H1 (cell line): ENCODE measurements at regions not wholly inside any gene's neighbourhood (a gene's known extent, or its start where the extent isn't known, plus 50 kb on each side); places are given as distances from the start of the nearest gene placed in this dataset.
"Not testable (repeated sequence)": the region's sequence is repeated elsewhere in the genome, so short reads cannot be mapped to it uniquely, and the experiment has no call there.

Source experiments
- CTCF ChIA-PET: fragments of 300-600 bp; sonication (Branson Sonifier 250); formaldehyde crosslinking; loops from one replicate; lab custom pipeline; 2021; ENCODE audit not compliant: partially characterized antibody; lab: Charles Lee
- POLR2A ChIA-PET: fragments of 300-600 bp; sonication (Branson Sonifier 250); formaldehyde crosslinking; loops from one replicate; lab custom pipeline; 2021; ENCODE audit warnings: inconsistent platforms; ENCODE audit not compliant: partially characterized antibody; lab: Charles Lee
- DNase-seq, 2 experiments: peaks; one replicate each; pipeline versions ENCODE4 v3.0.0 to v3.0.0-alpha.2; 2010 to 2022; ENCODE audit warnings: low spot score in 2 of 2, low read depth in 1 of 2, mixed read lengths in 1 of 2
- FAIRE-seq: peaks from 2 replicates; lab custom pipeline; 2011; peaks lifted over from hg19 to GRCh38; lab: Jason Lieb, UNC
- H2AFZ ChIP-seq: 2 replicates; pipeline ENCODE4 v1.8.1; 2012; ENCODE audit warnings: low read length, inconsistent platforms
- H2AK5ac ChIP-seq: 2 replicates; pipeline ENCODE4 v1.6.1; 2013; ENCODE audit warnings: low read depth, low read length
- H2BK120ac ChIP-seq: replicated peaks from 2 replicates; pipeline ENCODE3; 2013; ENCODE audit warnings: low read depth, low read length, inconsistent platforms
- H2BK12ac ChIP-seq: 2 replicates; pipeline ENCODE4 v1.6.1; 2013; ENCODE audit warnings: low read depth, low read length
- H2BK15ac ChIP-seq: 2 replicates; pipeline ENCODE4 v1.6.1; 2013; ENCODE audit warnings: low read length
- H2BK20ac ChIP-seq: 2 replicates; pipeline ENCODE4 v1.6.1; 2013; ENCODE audit warnings: low read length
- H2BK5ac ChIP-seq: 2 replicates; pipeline ENCODE4 v1.6.1; 2013; ENCODE audit warnings: low read depth, low read length
- H3K14ac ChIP-seq: 2 replicates; pipeline ENCODE4 v1.6.1; 2013; ENCODE audit warnings: inconsistent platforms; ENCODE audit not compliant: insufficient read length
- H3K18ac ChIP-seq: 2 replicates; pipeline ENCODE4 v1.6.1; 2013; ENCODE audit warnings: low read length; ENCODE audit errors: extremely low read depth
- H3K23ac ChIP-seq: 2 replicates; pipeline ENCODE4 v1.6.1; 2013; ENCODE audit warnings: inconsistent platforms; ENCODE audit not compliant: insufficient read length
- H3K23me2 ChIP-seq: 2 replicates; pipeline ENCODE4 v1.6.1; 2013; ENCODE audit warnings: low read depth, low read length
- H3K27ac ChIP-seq: 2 replicates; pipeline ENCODE4 v1.6.1; 2011; ENCODE audit warnings: low read depth, low read length, inconsistent platforms
- H3K27me3 ChIP-seq, 4 experiments: replicated peaks in 1 of 4; 1 replicate in 1 of 4; 2 replicates in 3 of 4; pipeline versions ENCODE4 v1.6.1 to v1.8.1; 2011 to 2013; ENCODE audit warnings: low read length in 3 of 4, mild to moderate bottlenecking in 3 of 4, inconsistent platforms in 2 of 4, mixed read lengths in 2 of 4, moderate library complexity in 1 of 4; ENCODE audit not compliant: control insufficient read depth in 3 of 4, insufficient read depth in 3 of 4; ENCODE audit errors: extremely low read depth in 1 of 4
- H3K36me3 ChIP-seq, 4 experiments: 2 replicates each; pipeline versions ENCODE4 v1.6.1 to v1.8.1; 2011 to 2013; ENCODE audit warnings: mild to moderate bottlenecking in 4 of 4, low read length in 3 of 4, moderate library complexity in 2 of 4, control low read depth in 1 of 4, inconsistent platforms in 1 of 4; ENCODE audit not compliant: insufficient read depth in 4 of 4, control insufficient read depth in 2 of 4
- H3K4ac ChIP-seq: replicated peaks from 2 replicates; pipeline ENCODE3; 2013; ENCODE audit warnings: low read length, low read depth, mixed read lengths, inconsistent platforms; ENCODE audit not compliant: insufficient read length
- H3K4me1 ChIP-seq, 4 experiments: replicated peaks in 1 of 4; 1 replicate in 1 of 4; 2 replicates in 3 of 4; pipeline versions ENCODE4 v1.6.1 to v1.8.1; 2011 to 2013; ENCODE audit warnings: low read length in 3 of 4, inconsistent platforms in 2 of 4, mixed read lengths in 1 of 4; ENCODE audit not compliant: insufficient read depth in 4 of 4, control insufficient read depth in 3 of 4
- H3K4me2 ChIP-seq, 2 experiments: 2 replicates each; pipeline versions ENCODE4 v1.6.1 to v1.8.1; 2011 to 2013; ENCODE audit warnings: low read depth in 2 of 2, low read length in 2 of 2, control low read depth in 1 of 2, inconsistent platforms in 1 of 2, mild to moderate bottlenecking in 1 of 2; ENCODE audit not compliant: insufficient read depth in 1 of 2
- H3K4me3 ChIP-seq, 4 experiments: fragments of 200-600, 300-600 bp in 1 of 4; sonication (generic), shearing (Covaris generic), sonication (Bioruptor Twin) in 1 of 4; 2 replicates each; pipeline versions ENCODE4 v1.5.1 to v1.8.1; 2011 to 2016; ENCODE audit warnings: low read length in 4 of 4, low read depth in 3 of 4, control low read depth in 2 of 4, inconsistent platforms in 2 of 4, mild to moderate bottlenecking in 2 of 4, mixed read lengths in 1 of 4, moderate library complexity in 1 of 4; ENCODE audit not compliant: insufficient read depth in 2 of 4; ENCODE audit errors: extremely low read depth in 1 of 4
- H3K56ac ChIP-seq: replicated peaks from 2 replicates; pipeline ENCODE3; 2013; ENCODE audit warnings: low read depth, mild to moderate bottlenecking, mixed read lengths, low read length, inconsistent platforms; ENCODE audit not compliant: insufficient read length
- H3K79me1 ChIP-seq: 2 replicates; pipeline ENCODE4 v1.6.1; 2013; ENCODE audit warnings: low read depth, low read length, control low read depth
- H3K79me2 ChIP-seq, 2 experiments: 2 replicates each; pipeline versions ENCODE4 v1.6.1 to v1.8.1; 2012 to 2013; ENCODE audit warnings: low read length in 2 of 2, mild to moderate bottlenecking in 2 of 2, inconsistent platforms in 1 of 2; ENCODE audit not compliant: insufficient read depth in 2 of 2, control insufficient read depth in 1 of 2
- H3K9ac ChIP-seq, 4 experiments: replicated peaks in 1 of 4; 1 replicate in 1 of 4; 2 replicates in 3 of 4; pipeline versions ENCODE4 v1.6.1 to v1.8.1; 2011 to 2013; ENCODE audit warnings: low read depth in 3 of 4, low read length in 3 of 4, control low read depth in 2 of 4, mild to moderate bottlenecking in 2 of 4, moderate library complexity in 2 of 4, inconsistent platforms in 1 of 4; ENCODE audit errors: extremely low read depth in 1 of 4
- H3K9me3 ChIP-seq, 2 experiments: 2 replicates each; pipeline versions ENCODE4 v1.6.1 to v1.8.1; 2012 to 2013; ENCODE audit warnings: mild to moderate bottlenecking in 2 of 2, moderate library complexity in 2 of 2, control low read depth in 1 of 2, inconsistent platforms in 1 of 2, low read depth in 1 of 2, low read length in 1 of 2, mixed read lengths in 1 of 2; ENCODE audit not compliant: insufficient read depth in 2 of 2
- H4K20me1 ChIP-seq, 2 experiments: replicated peaks in 1 of 2; 2 replicates each; pipeline versions ENCODE3 to v1.8.1; 2011 to 2013; ENCODE audit warnings: inconsistent platforms in 2 of 2, low read length in 2 of 2, mild to moderate bottlenecking in 1 of 2; ENCODE audit not compliant: insufficient read depth in 2 of 2, control insufficient read depth in 1 of 2
- H4K5ac ChIP-seq: 2 replicates; pipeline ENCODE4 v1.6.1; 2013; ENCODE audit warnings: low read length, low read depth, mixed read lengths, inconsistent platforms; ENCODE audit not compliant: insufficient read length
- H4K8ac ChIP-seq: 2 replicates; pipeline ENCODE4 v1.8.0; 2013; ENCODE audit warnings: mild to moderate bottlenecking, moderate library complexity, low read length, inconsistent platforms; ENCODE audit not compliant: insufficient read depth; ENCODE audit errors: extremely low read depth
- H4K91ac ChIP-seq: replicated peaks from 2 replicates; pipeline ENCODE3; 2013; ENCODE audit warnings: low read length, mixed read lengths, inconsistent platforms; ENCODE audit not compliant: insufficient read length
- CTBP2 ChIP-seq: IDR thresholded peaks from 2 replicates; pipeline ENCODE4 v1.7.0; 2011; ENCODE audit warnings: borderline replicate concordance, mild to moderate bottlenecking, moderate library complexity, mixed read lengths, low read length; ENCODE audit not compliant: insufficient read depth, insufficient read length
- POLR2A ChIP-seq, 2 experiments: IDR thresholded peaks; 1 replicate in 1 of 2; 2 replicates in 1 of 2; pipeline ENCODE4 v1.6.1; 2011; ENCODE audit warnings: low read depth in 2 of 2, low read length in 2 of 2, mild to moderate bottlenecking in 2 of 2; ENCODE audit errors: control extremely low read depth in 1 of 2
- RBBP5 ChIP-seq: IDR thresholded peaks from 2 replicates; pipeline ENCODE4 v1.7.1; 2012; ENCODE audit warnings: low read depth, mild to moderate bottlenecking, inconsistent platforms, low read length, moderate library complexity, borderline replicate concordance
- SIX5 ChIP-seq: IDR thresholded peaks from 2 replicates; pipeline ENCODE4 v1.6.1; 2011; ENCODE audit warnings: mild to moderate bottlenecking, low read depth, low read length
- TCF12 ChIP-seq: IDR thresholded peaks from 2 replicates; pipeline ENCODE4 v1.6.1; 2011; ENCODE audit warnings: low read depth, mild to moderate bottlenecking, low read length
- YY1 ChIP-seq: IDR thresholded peaks from 2 replicates; pipeline ENCODE4 v1.6.1; 2011; ENCODE audit warnings: low read depth, mild to moderate bottlenecking, low read length
- WGBS, 2 experiments: shearing (Covaris generic) in 1 of 2; methylation state at CpG; one replicate each; pipeline versions ENCODE4 v1.1.6 to v1.1.7; 2013 to 2015; ENCODE audit warnings: low lambda C conversion rate in 2 of 2, mixed read lengths in 2 of 2, inconsistent platforms in 1 of 2, low coverage in 1 of 2, missing lambda C conversion rate in 1 of 2; ENCODE audit not compliant: insufficient replicate concordance in 2 of 2, insufficient coverage in 1 of 2, insufficient read length in 1 of 2; ENCODE audit errors: extremely low coverage in 1 of 2, missing lambda C conversion rate in 1 of 2; 5-methylcytosine and 5-hydroxymethylcytosine counted together

DNA sequence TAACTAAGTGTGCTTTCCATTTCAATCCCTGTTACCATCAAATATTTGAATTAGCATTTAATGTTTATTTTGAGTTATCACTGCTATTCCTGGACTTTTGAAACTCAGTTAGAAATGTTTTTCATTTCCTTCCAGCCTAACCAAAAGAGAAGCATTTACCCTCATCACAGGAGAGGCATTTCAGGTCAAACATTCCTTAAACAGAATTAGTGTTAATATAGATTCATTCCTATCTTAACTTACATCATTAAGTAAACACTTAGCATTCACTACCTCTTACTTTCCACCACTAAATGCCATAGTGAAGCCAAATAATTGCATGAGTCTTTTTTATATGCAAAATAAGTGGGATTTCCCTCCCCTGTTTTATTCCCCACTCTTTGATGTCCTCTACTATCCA, 136.6 kb upstream of the OR13F1 start (continued):
- TF ChIP-seq YY1 (no peak), TCF12 (no peak), SIX5 (no peak), POLR2A (IDR thresholded peaks at IDR 0.05; ENCODE audit: control extremely low read depth in 1 of 2, low read depth in 2 of 2, low read length in 2 of 2) (no peak), CTBP2 (no peak), RBBP5 (no peak)

DNA sequence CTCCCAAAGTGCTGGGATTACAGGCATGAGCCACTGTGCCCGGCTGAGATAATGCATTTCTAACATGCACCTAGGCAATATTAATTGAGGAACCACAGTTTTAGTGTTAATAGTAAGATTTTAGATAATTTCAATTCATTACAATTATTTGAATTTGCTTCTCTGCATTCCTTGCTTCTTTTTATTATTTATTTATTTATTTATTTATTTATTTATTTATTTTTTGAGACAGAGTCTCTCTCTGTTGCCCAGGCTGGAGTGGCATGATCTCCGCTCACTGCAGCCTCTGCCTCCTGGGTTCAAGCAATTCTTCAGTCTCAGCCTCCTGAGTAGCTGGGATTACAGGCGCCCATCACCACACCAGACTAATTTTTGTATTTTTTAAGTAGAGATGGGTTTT, 135.7 kb upstream of the OR13F1 start:
- H2BK15ac ChIP-seq, H3K9ac ChIP-seq, H3K27ac ChIP-seq, H3K23me2 ChIP-seq, POLR2A ChIA-PET, H2AFZ ChIP-seq, H3K9me3 ChIP-seq, H4K20me1 ChIP-seq, H4K5ac ChIP-seq, H2BK12ac ChIP-seq, H4K91ac ChIP-seq, H3K4me3 ChIP-seq, H3K56ac ChIP-seq, DNase-seq, H3K4me2 ChIP-seq, FAIRE-seq, H3K27me3 ChIP-seq, H3K14ac ChIP-seq, H3K36me3 ChIP-seq, H3K23ac ChIP-seq, H3K79me2 ChIP-seq, H3K18ac ChIP-seq, H2BK120ac ChIP-seq, H2BK20ac ChIP-seq, H2AK5ac ChIP-seq, H3K79me1 ChIP-seq, H2BK5ac ChIP-seq, H3K4me1 ChIP-seq, H4K8ac ChIP-seq, H3K4ac ChIP-seq: not testable (repeated sequence)
- WGBS, 2 experiments = 86% methylated on average over 3 of the region's 3 CpGs; no CpG with 5 or more reads in 1 of the 2 experiments
- CTCF ChIA-PET = interaction anchor here (0.8 kb wide), 1 partner anchor 10 kb away, joined by 3 read pairs; no protein-coding TSS in a partner anchor
